Globus pallidus (tissue), 1 donor: ENCODE measurements at regions not wholly inside any gene's neighbourhood (a gene's known extent, or its start where the extent isn't known, plus 50 kb on each side); places are given as distances from the start of the nearest gene placed in this dataset.

Experiments
- DNase-seq: peaks from one replicate; pipeline ENCODE4 v3.0.0-alpha.2; 2015; ENCODE audit warnings: low spot score

GRCh38 chr1:222040121-222040805 lies 298.4 kb upstream of the DUSP10 start:
- DNase-seq, result no peak

GRCh38 chr1:222038971-222039370 lies 297.1 kb upstream of the DUSP10 start:
- DNase-seq, result no peak

GRCh38 chr1:222037720-222038119 lies 295.8 kb upstream of the DUSP10 start:
- DNase-seq, result no peak

- no peak for DNase-seq
Measured at GRCh38 chr1:222034790-222035189, 292.9 kb upstream of the DUSP10 start.

GRCh38 chr1:222033450-222033849 lies 291.6 kb upstream of the DUSP10 start:
- no peak for DNase-seq

GRCh38 chr1:222031318-222031717 lies 289.4 kb upstream of the DUSP10 start:
- no peak for DNase-seq

GRCh38 chr1:222028676-222029075 lies 286.8 kb upstream of the DUSP10 start:
- DNase-seq, result no peak

- DNase-seq, result no peak
Measured at GRCh38 chr1:222028116-222028515, 286.2 kb upstream of the DUSP10 start.

- no peak for DNase-seq
Measured at GRCh38 chr1:222026280-222026679, 284.4 kb upstream of the DUSP10 start.

- no peak for DNase-seq
Measured at GRCh38 chr1:222023025-222023424, 281.1 kb upstream of the DUSP10 start.

- no peak for DNase-seq
Measured at GRCh38 chr1:222021129-222021528, 279.2 kb upstream of the DUSP10 start.

GRCh38 chr1:222020553-222020952 lies 278.7 kb upstream of the DUSP10 start:
- no peak for DNase-seq

GRCh38 chr1:222019029-222019428 lies 277.1 kb upstream of the DUSP10 start:
- DNase-seq, result no peak

GRCh38 chr1:222018041-222018440 lies 276.2 kb upstream of the DUSP10 start:
- DNase-seq, result no peak

GRCh38 chr1:222015686-222016085 lies 273.8 kb upstream of the DUSP10 start:
- DNase-seq, result no peak

- DNase-seq, result no peak
Measured at GRCh38 chr1:222014001-222014400, 272.1 kb upstream of the DUSP10 start.

- DNase-seq, result no peak
Measured at GRCh38 chr1:222012816-222013215, 270.9 kb upstream of the DUSP10 start.

GRCh38 chr1:222010306-222010705 lies 268.4 kb upstream of the DUSP10 start:
- no peak for DNase-seq

- DNase-seq, result no peak
Measured at GRCh38 chr1:222009105-222009730, 267.3 kb upstream of the DUSP10 start.

- DNase-seq, result no peak
Measured at GRCh38 chr1:222006715-222007114, 264.8 kb upstream of the DUSP10 start.

GRCh38 chr1:222004784-222005183 lies 262.9 kb upstream of the DUSP10 start:
- DNase-seq, result no peak

- no peak for DNase-seq
Measured at GRCh38 chr1:222004034-222004433, 262.1 kb upstream of the DUSP10 start.

GRCh38 chr1:222002503-222002902 lies 260.6 kb upstream of the DUSP10 start:
- no peak for DNase-seq

- no peak for DNase-seq
Measured at GRCh38 chr1:222000131-222000530, 258.2 kb upstream of the DUSP10 start.
